ENCODE measurements at regions not wholly inside any gene's neighbourhood (a gene's known extent, or its start where the extent isn't known, plus 50 kb on each side); places are given as distances from the start of the nearest gene placed in this dataset.

DNA sequence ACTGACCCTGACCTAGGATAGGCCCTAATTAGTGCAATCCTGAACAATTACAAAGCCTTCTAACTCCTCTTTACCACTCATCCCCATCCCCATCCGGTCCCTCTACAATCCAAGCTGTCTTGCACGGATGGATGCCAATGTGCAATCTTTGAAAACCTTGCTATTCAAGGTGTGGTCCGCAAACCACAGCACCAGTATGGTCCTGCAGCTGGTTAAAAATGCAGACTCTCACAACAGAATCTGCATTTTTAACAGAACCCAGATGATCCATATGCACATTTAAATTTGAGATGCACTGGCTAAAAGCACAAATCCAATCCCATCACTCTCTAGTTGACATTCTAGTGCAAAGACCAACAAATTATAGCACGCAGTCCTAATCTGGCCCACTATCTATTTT is 230.6 kb upstream of the KRR1 start:
- TF ChIP-seq CTCF (IDR thresholded peaks at IDR 0.05; ENCODE audit: poor library complexity, severe bottlenecking) (no peak), RAD21 (conservative IDR thresholded peaks at IDR 0.05) (no peak), SMC3 (conservative IDR thresholded peaks at IDR 0.05; ENCODE audit: poor library complexity) (no peak)

All from neural cell (in vitro differentiated cells).